NT2/D1 (cell line): ENCODE measurements at regions not wholly inside any gene's neighbourhood (a gene's known extent, or its start where the extent isn't known, plus 50 kb on each side); places are given as distances from the start of the nearest gene placed in this dataset.

Experiments used
- YY1 ChIP-seq: IDR thresholded peaks from 2 replicates; pipeline ENCODE4 v1.6.1; 2011; ENCODE audit not compliant: insufficient read length, insufficient read depth
- ZNF274 ChIP-seq: IDR thresholded peaks from 2 replicates; pipeline ENCODE4 v1.6.1; 2011; ENCODE audit warnings: mild to moderate bottlenecking, low read depth, low read length

GRCh38 chr13:108439556-108439955 is 170.0 kb downstream of the TNFSF13B start:
- TF ChIP-seq YY1 (no peak), ZNF274 (no peak)
